IMR-90 (cell line): ENCODE measurements at regions not wholly inside any gene's neighbourhood (a gene's known extent, or its start where the extent isn't known, plus 50 kb on each side); places are given as distances from the start of the nearest gene placed in this dataset.

ENCODE experiments used
- ATAC-seq: fragments of 200-7000 bp; cut with Tn5 transposase; 2 replicates; pipeline ENCODE4 v1.9.1; 2020; ENCODE audit warnings: low read depth, mild to moderate bottlenecking, moderate library complexity
- BruUV-seq: library from RNA; stranded (reverse); fragments of 400-500 nt; replicated peaks from 2 replicates; lab custom pipeline; 2021; lab: Mats Ljungman, UMichigan
- CTCF ChIA-PET: fragments of 300-600 bp; formaldehyde crosslinking; extraction: SDS; loops from one replicate; lab custom pipeline; 2021; ENCODE audit warnings: antibody characterized with exemption; lab: Yijun Ruan, JAX
- POLR2A ChIA-PET: fragments of 300-600 bp; sonication (Branson Sonifier 250); formaldehyde crosslinking; loops from one replicate; lab custom pipeline; 2022; ENCODE audit warnings: antibody characterized with exemption; ENCODE audit not compliant: unreplicated experiment; lab: Charles Lee
- DNase-seq: peaks from one replicate; pipeline ENCODE4 v3.0.0; 2013
- H2AFZ ChIP-seq: replicated peaks from 2 replicates; pipeline ENCODE3; 2013; ENCODE audit warnings: low read length, mild to moderate bottlenecking; ENCODE audit not compliant: poor library complexity
- H2AK5ac ChIP-seq: 2 replicates; pipeline ENCODE4 v1.6.1; 2013; ENCODE audit warnings: low read depth, low read length, inconsistent platforms
- H2AK9ac ChIP-seq: replicated peaks from 2 replicates; pipeline ENCODE3; 2013; ENCODE audit warnings: mild to moderate bottlenecking, low read depth, low read length, moderate library complexity; ENCODE audit not compliant: poor library complexity
- H2BK120ac ChIP-seq: 2 replicates; pipeline ENCODE4 v1.6.1; 2013; ENCODE audit warnings: low read depth, low read length, inconsistent platforms
- H2BK15ac ChIP-seq: 3 replicates; pipeline ENCODE4 v1.6.1; 2013; ENCODE audit warnings: low read depth, low read length, inconsistent platforms
- H2BK20ac ChIP-seq: 2 replicates; pipeline ENCODE4 v1.6.1; 2013; ENCODE audit warnings: low read depth, mild to moderate bottlenecking, inconsistent platforms, low read length, moderate library complexity
- H2BK5ac ChIP-seq: 2 replicates; pipeline ENCODE4 v1.6.1; 2013; ENCODE audit warnings: mild to moderate bottlenecking, low read depth, low read length, inconsistent platforms; ENCODE audit not compliant: poor library complexity, severe bottlenecking
- H3K14ac ChIP-seq: replicated peaks from 2 replicates; pipeline ENCODE4 v1.6.1; 2013; ENCODE audit warnings: low read depth, low read length, inconsistent platforms
- H3K18ac ChIP-seq: 2 replicates; pipeline ENCODE4 v1.6.1; 2013; ENCODE audit warnings: low read depth, low read length, control low read depth
- H3K23ac ChIP-seq: 2 replicates; pipeline ENCODE4 v1.6.1; 2013; ENCODE audit warnings: low read depth, low read length, inconsistent platforms
- H3K27ac ChIP-seq: 2 replicates; pipeline ENCODE4 v1.5.1; 2013; ENCODE audit warnings: mild to moderate bottlenecking, control low read depth, low read length; ENCODE audit not compliant: insufficient read depth
- H3K27me3 ChIP-seq: 2 replicates; pipeline ENCODE4 v1.6.1; 2013; ENCODE audit warnings: low read length; ENCODE audit not compliant: control insufficient read depth, insufficient read depth
- H3K36me3 ChIP-seq: 2 replicates; pipeline ENCODE4 v1.6.1; 2013; ENCODE audit warnings: low read length, mixed read lengths; ENCODE audit not compliant: control insufficient read depth, insufficient read depth
- H3K4ac ChIP-seq: 2 replicates; pipeline ENCODE4 v1.6.1; 2013; ENCODE audit warnings: low read depth, low read length, inconsistent platforms
- H3K4me1 ChIP-seq: 2 replicates; pipeline ENCODE4 v1.6.1; 2013; ENCODE audit warnings: low read length, mixed read lengths; ENCODE audit not compliant: control insufficient read depth, insufficient read depth
- H3K4me2 ChIP-seq: 2 replicates; pipeline ENCODE4 v1.6.1; 2013; ENCODE audit warnings: low read depth, mild to moderate bottlenecking, control low read depth, low read length, moderate library complexity
- H3K4me3 ChIP-seq: 2 replicates; pipeline ENCODE4 v1.5.1; 2013; ENCODE audit warnings: low read depth, mild to moderate bottlenecking, control low read depth, low read length, moderate library complexity; ENCODE audit not compliant: insufficient read depth
- H3K56ac ChIP-seq: 2 replicates; pipeline ENCODE4 v1.6.1; 2013; ENCODE audit warnings: low read length, inconsistent platforms; ENCODE audit not compliant: insufficient read depth; ENCODE audit errors: extremely low read depth
- H3K79me1 ChIP-seq, 2 experiments: 2 replicates each; pipeline ENCODE4 v1.6.1; 2013; ENCODE audit warnings: low read length in 2 of 2, inconsistent platforms in 1 of 2, low read depth in 1 of 2
- H3K9ac ChIP-seq: 2 replicates; pipeline ENCODE4 v1.6.1; 2013; ENCODE audit warnings: low read depth, low read length, control low read depth
- H3K9me1 ChIP-seq: 2 replicates; pipeline ENCODE4 v1.6.1; 2013; ENCODE audit warnings: low read length, inconsistent platforms; ENCODE audit not compliant: insufficient read depth
- H3K9me3 ChIP-seq: 2 replicates; pipeline ENCODE4 v1.6.1; 2013; ENCODE audit warnings: low read length; ENCODE audit not compliant: control insufficient read depth, insufficient read depth
- H4K20me1 ChIP-seq: 2 replicates; pipeline ENCODE4 v1.6.1; 2013; ENCODE audit warnings: low read length, inconsistent platforms; ENCODE audit not compliant: insufficient read depth
- H4K5ac ChIP-seq: 2 replicates; pipeline ENCODE4 v1.6.1; 2013; ENCODE audit warnings: mild to moderate bottlenecking, low read depth, low read length, control low read depth
- H4K8ac ChIP-seq, 2 experiments: 2 replicates each; pipeline ENCODE4 v1.6.1; 2013; ENCODE audit warnings: low read depth in 2 of 2, low read length in 2 of 2, control low read depth in 1 of 2, inconsistent platforms in 1 of 2
- H4K91ac ChIP-seq: 2 replicates; pipeline ENCODE4 v1.6.1; 2013; ENCODE audit warnings: low read depth, low read length, inconsistent platforms; ENCODE audit not compliant: insufficient read depth
- CHD1 ChIP-seq: IDR thresholded peaks from 2 replicates; pipeline ENCODE4 v1.6.1; 2012; ENCODE audit warnings: low read depth, low read length, improper control_type of control experiment
- NFE2L2 ChIP-seq: fragments of 150-350 bp; IDR thresholded peaks from 2 replicates; pipeline ENCODE4 v1.6.1; 2016; ENCODE audit warnings: low read depth, mild to moderate bottlenecking, low read length
- RFX5 ChIP-seq: IDR thresholded peaks from 2 replicates; pipeline ENCODE4 v1.8.0; 2012; ENCODE audit warnings: low read depth, mild to moderate bottlenecking, low read length, moderate library complexity
- WGBS, 2 experiments: methylation state at CpG; one replicate each; pipeline versions ENCODE4 v1.1.5 to v1.1.7; 2013; ENCODE audit warnings: missing lambda C conversion rate in 2 of 2; ENCODE audit not compliant: insufficient read length in 1 of 2; ENCODE audit errors: extremely low coverage in 2 of 2; 5-methylcytosine and 5-hydroxymethylcytosine counted together
- dilution Hi-C: fragments of 300-500 bp; cut with HindIII; formaldehyde crosslinking; loops from one replicate; pipeline ENCODE4 v1.14.3; 2018; ENCODE audit warnings: low sequenced_read_pairs; ENCODE audit not compliant: unreplicated experiment
- in situ Hi-C: fragments of 300-500 bp; cut with MboI; formaldehyde crosslinking; loops from 3 replicates; pipeline ENCODE4 v1.14.3; 2019; ENCODE audit warnings: low sequenced_read_pairs, inconsistent platforms, mixed read lengths
- intact Hi-C: fragments of 100-400 bp; cut with micrococcal nuclease; formaldehyde crosslinking; loops from 2 replicates; pipeline ENCODE4 v1.10.0; 2022

DNA sequence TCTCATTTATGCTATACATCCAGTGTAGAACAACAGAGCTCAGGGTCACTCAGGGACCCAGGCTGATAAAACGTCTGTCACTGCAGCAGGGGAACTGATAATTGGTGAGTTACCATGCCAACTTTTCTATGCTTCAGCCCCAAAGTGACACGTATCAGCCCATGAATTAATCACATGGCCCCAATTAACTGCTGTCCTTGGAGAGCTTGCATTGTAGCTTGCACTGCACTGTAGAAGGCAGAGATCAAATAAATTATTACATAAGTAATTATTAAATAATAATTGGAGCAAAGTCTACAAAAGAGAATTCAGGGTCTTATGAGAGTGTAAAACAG lies 144.6 kb downstream of the SUDS3 start:
- Histone ChIP-seq H2BK15ac (no peak overlapping the region), H3K4me3 (no peak overlapping the region), H2AK9ac (no peak overlapping the region), H3K27me3 (no peaks in the 10 kb centered on the region), H3K9me1 (no peaks in the 10 kb centered on the region), H3K9me3 (peaks cover 23% of the 10 kb centered on the region), H3K36me3 (no peaks in the 10 kb centered on the region), H4K91ac (no peak overlapping the region), H3K4me1 (no peaks in the 10 kb centered on the region), H2AK5ac (no peak overlapping the region), H3K56ac (no peak overlapping the region), H4K20me1 (no peaks in the 10 kb centered on the region), H3K4ac (no peak overlapping the region), H2BK5ac (no peak overlapping the region), H3K4me2 (no peak overlapping the region), H2AFZ (no peak overlapping the region), H2BK120ac (no peak overlapping the region), H3K27ac (no peak overlapping the region), H4K5ac (no peak overlapping the region), H2BK20ac (no peak overlapping the region), H3K23ac (no peak overlapping the region), H3K14ac (no peak overlapping the region), H3K79me1 (no peaks in the 10 kb centered on the region), H4K8ac (no peak overlapping the region), H3K18ac (no peak overlapping the region), H3K9ac (no peak overlapping the region)
- TF ChIP-seq CHD1 = no peak
- no peak for TF ChIP-seq NFE2L2
- TF ChIP-seq RFX5 = no peak
- ATAC-seq = no peak
- intact Hi-C loops = no loop called here
- no peak for DNase-seq
- ChIA-PET POLR2A (no interaction called here), CTCF (no interaction called here)
- WGBS, 2 experiments = no CpG with 5 or more reads among the region's 2 CpGs
- in situ Hi-C loops = no loop called here
- no TSS peak for BruUV-seq
- dilution Hi-C loops = no loop called here
